Activated B cell treated with CpG ODN at 0.5 μM for 24 hours (primary cell): ENCODE measurements at regions not wholly inside any gene's neighbourhood (a gene's known extent, or its start where the extent isn't known, plus 50 kb on each side); places are given as distances from the start of the nearest gene placed in this dataset.

Experiments
- ATAC-seq: fragments of 200-7000 bp; cut with Tn5 transposase; one replicate; pipeline ENCODE4 v1.10.0; 2021; ENCODE audit warnings: low read depth, mild to moderate bottlenecking, moderate library complexity
- CTCF ChIA-PET: fragments of 350-600 bp; sonication (Branson Sonifier 250); formaldehyde crosslinking; loops from one replicate; lab custom pipeline; 2021; ENCODE audit warnings: antibody characterized with exemption; lab: Charles Lee
- POLR2A ChIA-PET: fragments of 350-600 bp; sonication (Branson Sonifier 250); formaldehyde crosslinking; loops from one replicate; lab custom pipeline; 2021; ENCODE audit warnings: antibody characterized with exemption; lab: Charles Lee
- DNase-seq: peaks from one replicate; pipeline ENCODE4 v3.0.0; 2022
- H3K27ac Mint-ChIP-seq: one replicate; pipeline ENCODE4 v1.8.0; 2020; ENCODE audit warnings: mixed read lengths
- H3K27me3 Mint-ChIP-seq: one replicate; pipeline ENCODE4 v1.8.0; 2021; ENCODE audit warnings: mixed read lengths
- H3K36me3 Mint-ChIP-seq: one replicate; pipeline ENCODE4 v1.8.0; 2021; ENCODE audit warnings: low read depth, mixed read lengths
- H3K4me1 Mint-ChIP-seq: one replicate; pipeline ENCODE4 v1.8.0; 2021; ENCODE audit warnings: mixed read lengths
- H3K4me3 Mint-ChIP-seq: one replicate; pipeline ENCODE4 v1.8.0; 2020; ENCODE audit warnings: mild to moderate bottlenecking, mixed read lengths
- H3K9me3 Mint-ChIP-seq: one replicate; pipeline ENCODE4 v1.8.0; 2020; ENCODE audit warnings: mixed read lengths
- CTCF ChIP-seq: fragments of 200-600 bp; IDR thresholded peaks from one replicate; pipeline ENCODE4 v1.8.0; 2022; ENCODE audit warnings: antibody characterized with exemption, mild to moderate bottlenecking
- intact Hi-C: fragments of 100-400 bp; cut with micrococcal nuclease; formaldehyde crosslinking; loops from one replicate; pipeline ENCODE4 v1.15.1; 2024

DNA sequence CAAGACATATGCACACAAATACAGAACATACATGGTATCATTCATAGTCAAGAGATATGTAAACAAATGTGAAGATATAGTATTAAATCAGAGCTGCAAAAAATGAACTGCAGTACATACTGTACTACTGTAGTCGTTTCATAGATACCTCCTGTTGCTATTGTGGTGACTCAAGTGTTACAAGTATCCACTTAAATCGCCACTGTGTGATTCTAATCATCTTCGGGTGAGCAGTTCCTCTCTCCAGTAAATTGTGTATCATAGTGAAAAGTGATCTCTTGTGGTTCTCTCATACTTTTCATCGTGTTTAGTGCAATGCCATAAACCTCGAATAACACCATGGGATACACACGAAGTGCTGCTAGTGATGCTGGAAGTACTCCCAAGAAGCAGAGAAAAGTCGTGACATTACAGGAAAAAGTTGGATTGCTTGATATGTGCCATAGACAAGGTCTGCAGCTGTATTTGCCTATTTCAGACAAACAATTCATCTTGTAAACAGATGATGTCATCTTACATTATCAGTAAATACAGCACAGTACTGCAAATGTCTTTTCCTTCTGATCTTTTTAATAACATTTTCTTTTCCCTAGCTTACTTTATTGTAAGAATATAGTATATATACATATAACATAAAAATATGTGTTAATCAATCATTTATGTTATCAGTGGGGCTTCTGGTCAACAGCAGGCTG lies 222.2 kb downstream of the BCL11A start:
- intact Hi-C loops, result loop anchor here (10.0 kb wide), 1 partner anchor 1306 kb away; no protein-coding TSS in a partner anchor
- ChIA-PET CTCF (interaction anchor here (0.7 kb wide), 1 partner anchor 467 kb away, joined by 3 read pairs; no protein-coding TSS in a partner anchor), POLR2A (interaction anchor here (0.5 to 0.9 kb wide), 3 partner anchors 21 to 219 kb away, joined by 3 read pairs; no protein-coding TSS in a partner anchor)
- H3K27ac Mint-ChIP-seq, result no peak overlapping the region
- TF ChIP-seq CTCF, result no peak
- no peaks in the 10 kb centered on the region for H3K27me3 Mint-ChIP-seq
- no peak for DNase-seq
- peaks cover 2% of the 10 kb centered on the region for H3K36me3 Mint-ChIP-seq
- no peak for ATAC-seq
- H3K4me3 Mint-ChIP-seq, result no peak overlapping the region
- H3K4me1 Mint-ChIP-seq, result peaks cover 35% of the 10 kb centered on the region
- peaks cover 2% of the 10 kb centered on the region for H3K9me3 Mint-ChIP-seq

DNA sequence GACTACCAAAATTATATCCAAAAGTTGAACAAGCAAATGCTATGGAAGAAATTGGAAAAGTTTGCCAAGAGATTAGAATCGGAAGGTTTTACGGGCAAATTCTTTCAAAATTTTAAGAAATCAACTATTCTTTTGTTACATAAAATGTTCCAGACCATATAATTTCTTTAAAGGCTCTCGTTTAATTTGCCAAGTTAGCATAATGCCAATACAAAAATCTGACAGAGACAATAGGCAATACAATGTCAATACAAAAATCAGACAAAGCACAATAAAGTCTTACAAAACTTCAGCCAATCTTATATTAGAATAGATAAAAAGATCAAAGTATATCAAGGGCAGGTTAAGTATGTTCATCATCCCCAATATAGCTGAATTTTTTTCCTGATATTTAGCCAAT lies 224.2 kb downstream of the BCL11A start:
- DNase-seq (no peak), ATAC-seq (no peak)
- Mint-ChIP-seq H3K27me3 (no peaks in the 10 kb centered on the region), H3K4me1 (peaks cover 23% of the 10 kb centered on the region), H3K27ac (no peak overlapping the region), H3K9me3 (peaks cover 12% of the 10 kb centered on the region), H3K36me3 (peaks cover 5% of the 10 kb centered on the region), H3K4me3 (no peak overlapping the region)
- ChIA-PET POLR2A (interaction anchor here (0.5 to 1.0 kb wide), 2 partner anchors 71 to 118 kb away, joined by 4 read pairs; no protein-coding TSS in a partner anchor), CTCF (no interaction called here)
- intact Hi-C loops, result no loop called here
- no peak for TF ChIP-seq CTCF

DNA sequence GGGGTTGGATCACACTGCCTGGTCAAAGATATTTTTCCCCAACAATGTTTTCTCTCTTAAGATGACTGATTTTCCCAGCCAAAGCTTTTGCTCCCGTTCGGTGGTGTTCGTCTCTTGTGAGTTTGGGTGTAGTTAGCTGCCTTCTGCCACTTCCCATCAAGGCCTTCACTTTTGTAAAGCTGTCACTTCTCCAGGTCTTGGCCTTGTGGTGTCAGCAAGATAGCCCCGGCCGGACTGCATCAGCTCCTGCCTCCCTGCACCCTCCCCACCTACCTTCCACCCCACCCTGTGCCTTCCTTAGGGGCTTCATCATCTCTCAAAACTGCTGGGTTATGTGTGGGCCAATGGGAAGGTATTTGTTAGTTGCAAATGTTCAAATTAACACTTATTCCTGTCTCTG lies 228.9 kb downstream of the BCL11A start:
- H3K27ac Mint-ChIP-seq, result no peak overlapping the region
- no peaks in the 10 kb centered on the region for H3K27me3 Mint-ChIP-seq
- peaks cover 5% of the 10 kb centered on the region for H3K36me3 Mint-ChIP-seq
- peaks cover 26% of the 10 kb centered on the region for H3K4me1 Mint-ChIP-seq
- H3K9me3 Mint-ChIP-seq, result peaks cover 12% of the 10 kb centered on the region
- ChIA-PET CTCF (interaction anchor here (1.0 kb wide), 1 partner anchor 226 kb away, joined by 3 read pairs; no protein-coding TSS in a partner anchor), POLR2A (interaction anchor here (1.2 kb wide), 1 partner anchor 9 kb away, joined by 4 read pairs; no protein-coding TSS in a partner anchor)
- no peak for TF ChIP-seq CTCF
- intact Hi-C loops, result no loop called here
- ATAC-seq, result no peak
- DNase-seq, result no peak
- no peak overlapping the region for H3K4me3 Mint-ChIP-seq

- DNase-seq, result no peak
- H3K27me3 Mint-ChIP-seq, result no peaks in the 10 kb centered on the region
- H3K4me1 Mint-ChIP-seq, result peaks cover 53% of the 10 kb centered on the region
- no peak for TF ChIP-seq CTCF
- H3K4me3 Mint-ChIP-seq, result no peak overlapping the region
- ChIA-PET CTCF (interaction anchor here (0.8 kb wide), 1 partner anchor 228 kb away, joined by 3 read pairs; no protein-coding TSS in a partner anchor), POLR2A (interaction anchor here (0.5 kb wide), 1 partner anchor 28 kb away, joined by 4 read pairs; no protein-coding TSS in a partner anchor)
- H3K27ac Mint-ChIP-seq, result no peak overlapping the region
- no peak for ATAC-seq
- intact Hi-C loops, result no loop called here
- H3K9me3 Mint-ChIP-seq, result peaks cover 12% of the 10 kb centered on the region
- peaks cover 5% of the 10 kb centered on the region for H3K36me3 Mint-ChIP-seq
Measured at GRCh38 chr2:60321816-60322215, 231.6 kb downstream of the BCL11A start.

GRCh38 chr2:60320724-60321123 lies 232.7 kb downstream of the BCL11A start:
- ChIA-PET CTCF (no interaction called here), POLR2A (interaction anchor here (0.5 to 1.3 kb wide), 5 partner anchors 9 to 557 kb away, joined by 3 to 8 read pairs (median 4); partner anchors contain the start of gene BCL11A)
- Mint-ChIP-seq H3K4me3 (no peak overlapping the region), H3K9me3 (peaks cover 5% of the 10 kb centered on the region), H3K27me3 (no peaks in the 10 kb centered on the region), H3K27ac (peak overlapping the region; percentile 63), H3K4me1 (peaks cover 64% of the 10 kb centered on the region), H3K36me3 (peaks cover 2% of the 10 kb centered on the region)
- intact Hi-C loops, result no loop called here
- no peak for ATAC-seq
- no peak for DNase-seq
- TF ChIP-seq CTCF, result no peak
